ENCODE measurements at regions not wholly inside any gene's neighbourhood (a gene's known extent, or its start where the extent isn't known, plus 50 kb on each side); places are given as distances from the start of the nearest gene placed in this dataset.
A peak's percentile ranks its signal among the peaks of the same experiment; 100 is the strongest.

GRCh38 chr5:175813943-175814630, 57.3 kb upstream of the CPLX2 start:
- peak; percentile 36 for DNase-seq (ENCODE audit: low spot score)
- peak; percentile 63 for ATAC-seq (ENCODE audit: low read depth)
- no peak for TF ChIP-seq CTCF (IDR thresholded peaks at IDR 0.05; ENCODE audit: poor library complexity, severe bottlenecking)
- Histone ChIP-seq H3K36me3 (ENCODE audit: low read depth) (no peaks in the 10 kb centered on the region), H3K27ac (ENCODE audit: poor library complexity, severe bottlenecking) (peak overlapping the region; percentile 80), H3K9me3 (ENCODE audit: severe bottlenecking) (no peaks in the 10 kb centered on the region), H3K4me1 (ENCODE audit: insufficient read depth, poor library complexity, severe bottlenecking) (peaks cover 39% of the 10 kb centered on the region), H3K27me3 (ENCODE audit: insufficient read depth, poor library complexity, severe bottlenecking) (no peaks in the 10 kb centered on the region), H3K4me3 (ENCODE audit: severe bottlenecking) (no peak overlapping the region)

DNA sequence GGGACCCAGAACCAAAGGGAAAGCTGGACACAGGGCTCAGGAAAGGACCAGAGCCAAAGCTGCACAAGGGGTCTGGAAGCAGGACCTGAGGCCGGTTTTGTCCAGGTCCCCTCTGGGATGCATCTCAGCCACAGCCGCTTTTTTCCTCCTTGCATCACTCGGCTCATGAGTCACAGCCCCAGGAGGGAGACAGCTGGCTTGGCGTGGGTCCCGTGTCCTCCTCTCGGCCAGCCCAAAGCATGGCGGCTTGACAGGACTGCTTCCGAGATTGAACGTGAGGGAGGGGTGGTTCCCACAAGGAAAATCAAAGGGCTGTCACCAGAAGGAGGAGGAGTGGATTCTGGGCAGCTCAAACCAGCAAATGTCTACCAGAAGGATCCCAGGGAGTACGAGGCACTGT, 56.7 kb upstream of the CPLX2 start:
- Histone ChIP-seq H3K36me3 (ENCODE audit: low read depth) (no peaks in the 10 kb centered on the region), H3K27ac (ENCODE audit: poor library complexity, severe bottlenecking) (peak overlapping the region; percentile 80), H3K4me3 (ENCODE audit: severe bottlenecking) (no peak overlapping the region), H3K27me3 (ENCODE audit: insufficient read depth, poor library complexity, severe bottlenecking) (no peaks in the 10 kb centered on the region), H3K4me1 (ENCODE audit: insufficient read depth, poor library complexity, severe bottlenecking) (peaks cover 33% of the 10 kb centered on the region), H3K9me3 (ENCODE audit: severe bottlenecking) (no peaks in the 10 kb centered on the region)
- ATAC-seq (ENCODE audit: low read depth) (peak; percentile 55), DNase-seq (ENCODE audit: low spot score) (peak; percentile 90)
- no peak for TF ChIP-seq CTCF (IDR thresholded peaks at IDR 0.05; ENCODE audit: poor library complexity, severe bottlenecking)

- ATAC-seq (ENCODE audit: low read depth) (no peak), DNase-seq (ENCODE audit: low spot score) (peak; percentile 64)
- H3K4me3 ChIP-seq (ENCODE audit: severe bottlenecking): no peak overlapping the region
- peak overlapping the region; percentile 80 for H3K27ac ChIP-seq (ENCODE audit: poor library complexity, severe bottlenecking)
- no peak for TF ChIP-seq CTCF (IDR thresholded peaks at IDR 0.05; ENCODE audit: poor library complexity, severe bottlenecking)
- no peaks in the 10 kb centered on the region for H3K36me3 ChIP-seq (ENCODE audit: low read depth)
- H3K27me3 ChIP-seq (ENCODE audit: insufficient read depth, poor library complexity, severe bottlenecking): no peaks in the 10 kb centered on the region
- H3K9me3 ChIP-seq (ENCODE audit: severe bottlenecking): no peaks in the 10 kb centered on the region
- H3K4me1 ChIP-seq (ENCODE audit: insufficient read depth, poor library complexity, severe bottlenecking): peaks cover 29% of the 10 kb centered on the region
Observed at GRCh38 chr5:175815126-175815913, 56.1 kb upstream of the CPLX2 start.

DNA sequence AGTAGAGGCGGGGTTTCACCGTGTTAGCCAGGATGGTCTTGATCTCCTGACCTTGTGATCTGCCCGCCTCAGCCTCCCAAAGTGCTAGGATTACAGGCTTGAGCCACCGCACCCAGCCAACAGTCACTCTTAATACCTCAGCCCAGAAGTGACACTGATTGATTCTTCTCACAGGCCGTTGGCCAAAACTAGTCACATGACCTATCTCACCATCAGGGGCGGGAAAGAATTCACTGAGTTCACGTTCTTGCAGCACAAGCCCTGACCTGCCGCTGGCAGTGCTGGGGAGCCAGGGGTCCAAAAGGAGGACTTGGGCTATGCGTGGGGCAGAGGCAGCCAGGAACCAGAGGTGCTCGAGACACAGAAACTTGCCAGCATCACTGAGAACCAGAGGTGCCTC, 55.0 kb upstream of the CPLX2 start:
- ATAC-seq (ENCODE audit: low read depth) (peak; percentile 5; the same call in 1 of the 3 replicates), DNase-seq (ENCODE audit: low spot score) (peak; percentile 36)
- H3K36me3 ChIP-seq (ENCODE audit: low read depth): no peaks in the 10 kb centered on the region
- H3K4me3 ChIP-seq (ENCODE audit: severe bottlenecking): no peak overlapping the region
- H3K4me1 ChIP-seq (ENCODE audit: insufficient read depth, poor library complexity, severe bottlenecking): peaks cover 27% of the 10 kb centered on the region
- no peaks in the 10 kb centered on the region for H3K9me3 ChIP-seq (ENCODE audit: severe bottlenecking)
- peak overlapping the region; percentile 80 for H3K27ac ChIP-seq (ENCODE audit: poor library complexity, severe bottlenecking)
- no peaks in the 10 kb centered on the region for H3K27me3 ChIP-seq (ENCODE audit: insufficient read depth, poor library complexity, severe bottlenecking)
- no peak for TF ChIP-seq CTCF (IDR thresholded peaks at IDR 0.05; ENCODE audit: poor library complexity, severe bottlenecking)

GRCh38 chr5:175819090-175819425, 52.3 kb upstream of the CPLX2 start:
- TF ChIP-seq CTCF (IDR thresholded peaks at IDR 0.05; ENCODE audit: poor library complexity, severe bottlenecking): no peak
- Histone ChIP-seq H3K27ac (ENCODE audit: poor library complexity, severe bottlenecking) (no peak overlapping the region), H3K4me1 (ENCODE audit: insufficient read depth, poor library complexity, severe bottlenecking) (peaks cover 34% of the 10 kb centered on the region)

More at GRCh38 chr5:175819090-175819425, 52.3 kb upstream of the CPLX2 start:
- H3K9me3 ChIP-seq (ENCODE audit: severe bottlenecking): no peaks in the 10 kb centered on the region
- no peaks in the 10 kb centered on the region for H3K27me3 ChIP-seq (ENCODE audit: insufficient read depth, poor library complexity, severe bottlenecking)
- H3K36me3 ChIP-seq (ENCODE audit: low read depth): no peaks in the 10 kb centered on the region
- DNase-seq (ENCODE audit: low spot score) (no peak), ATAC-seq (ENCODE audit: low read depth) (no peak)
- no peak overlapping the region for H3K4me3 ChIP-seq (ENCODE audit: severe bottlenecking)
